Central memory CD8-positive, alpha-beta T cell (primary cell): ENCODE measurements at regions not wholly inside any gene's neighbourhood (a gene's known extent, or its start where the extent isn't known, plus 50 kb on each side); places are given as distances from the start of the nearest gene placed in this dataset.
"Not testable (repeated sequence)": the region's sequence is repeated elsewhere in the genome, so short reads cannot be mapped to it uniquely, and the experiment has no call there.

ENCODE experiments used
- ATAC-seq: fragments of 150-1000 bp; cut with Tn5 transposase; replicated peaks from 2 replicates; pipeline ENCODE4 v1.10.0; 2022; ENCODE audit warnings: mild to moderate bottlenecking, moderate FRiP score, moderate number of reproducible peaks; ENCODE audit not compliant: poor library complexity, severe bottlenecking; ENCODE audit errors: extremely low read depth
- DNase-seq, 2 donors: peaks; one replicate each; pipeline ENCODE4 v3.0.0; 2021; ENCODE audit warnings: low spot score in 2 of 2
- H3K27ac Mint-ChIP-seq: one replicate; pipeline ENCODE4 v1.8.0; 2022; ENCODE audit warnings: low read depth, mild to moderate bottlenecking, moderate library complexity, mixed read lengths
- H3K27me3 Mint-ChIP-seq: one replicate; pipeline ENCODE4 v1.8.0; 2022; ENCODE audit warnings: mixed read lengths
- H3K36me3 Mint-ChIP-seq: one replicate; pipeline ENCODE4 v1.8.0; 2022; ENCODE audit warnings: mild to moderate bottlenecking, moderate library complexity, mixed read lengths; ENCODE audit not compliant: insufficient read depth
- H3K4me1 Mint-ChIP-seq: one replicate; pipeline ENCODE4 v1.8.0; 2022; ENCODE audit warnings: mixed read lengths
- H3K4me3 Mint-ChIP-seq: one replicate; pipeline ENCODE4 v1.8.0; 2022; ENCODE audit warnings: mild to moderate bottlenecking, moderate library complexity, mixed read lengths
- H3K9me3 Mint-ChIP-seq: one replicate; pipeline ENCODE4 v1.8.0; 2022; ENCODE audit warnings: mixed read lengths

DNA sequence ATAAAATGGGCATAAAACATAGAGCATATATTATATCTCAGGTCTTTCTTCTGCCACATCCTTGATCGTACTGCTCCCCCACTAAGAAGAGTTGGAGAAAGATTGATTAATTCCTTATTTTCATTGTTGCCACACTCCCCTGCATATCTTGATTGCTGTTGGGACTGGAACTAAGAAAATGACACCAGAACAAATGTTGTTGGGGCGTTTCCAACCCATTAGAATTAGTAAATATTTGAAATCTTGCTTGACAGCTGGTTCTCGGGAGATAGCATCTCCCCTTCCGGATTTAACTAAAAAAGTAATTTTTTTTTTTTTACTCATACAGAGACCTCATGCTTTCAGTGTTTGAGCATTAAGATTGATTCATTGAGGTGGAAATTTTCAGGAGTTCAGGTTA is 493.0 kb upstream of the PLXNA2 start:
- H3K4me3 Mint-ChIP-seq, result no peak overlapping the region
- H3K9me3 Mint-ChIP-seq, result no peaks in the 10 kb centered on the region
- ATAC-seq (no peak), DNase-seq (no peak)
- H3K36me3 Mint-ChIP-seq, result no peaks in the 10 kb centered on the region
- H3K27me3 Mint-ChIP-seq, result peaks cover 10% of the 10 kb centered on the region
- no peaks in the 10 kb centered on the region for H3K4me1 Mint-ChIP-seq
- no peak overlapping the region for H3K27ac Mint-ChIP-seq

DNA sequence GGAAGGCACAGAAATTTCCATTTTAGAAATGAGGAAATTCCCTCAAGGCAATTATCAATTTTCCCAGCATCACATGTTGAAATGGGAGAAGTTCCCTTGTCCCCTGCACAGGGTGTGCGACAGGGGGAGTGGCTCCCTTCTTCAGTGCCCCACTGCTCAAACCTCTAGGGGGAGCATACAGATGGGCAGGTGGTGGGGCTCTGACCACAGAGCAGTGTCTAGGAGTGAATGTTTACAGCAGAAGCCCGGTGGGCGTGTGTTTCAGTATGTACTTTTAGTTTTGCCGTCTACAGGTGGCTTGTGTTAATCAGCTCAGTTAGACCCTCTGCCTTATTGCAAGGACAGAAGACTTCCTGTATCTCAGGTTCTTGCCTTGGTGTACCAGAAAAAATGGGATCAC is 493.7 kb upstream of the PLXNA2 start:
- Mint-ChIP-seq H3K4me3 (no peak overlapping the region), H3K36me3 (no peaks in the 10 kb centered on the region), H3K9me3 (no peaks in the 10 kb centered on the region), H3K27ac (no peak overlapping the region), H3K4me1 (no peaks in the 10 kb centered on the region), H3K27me3 (peaks cover 7% of the 10 kb centered on the region)
- ATAC-seq, result no peak
- no peak for DNase-seq

DNA sequence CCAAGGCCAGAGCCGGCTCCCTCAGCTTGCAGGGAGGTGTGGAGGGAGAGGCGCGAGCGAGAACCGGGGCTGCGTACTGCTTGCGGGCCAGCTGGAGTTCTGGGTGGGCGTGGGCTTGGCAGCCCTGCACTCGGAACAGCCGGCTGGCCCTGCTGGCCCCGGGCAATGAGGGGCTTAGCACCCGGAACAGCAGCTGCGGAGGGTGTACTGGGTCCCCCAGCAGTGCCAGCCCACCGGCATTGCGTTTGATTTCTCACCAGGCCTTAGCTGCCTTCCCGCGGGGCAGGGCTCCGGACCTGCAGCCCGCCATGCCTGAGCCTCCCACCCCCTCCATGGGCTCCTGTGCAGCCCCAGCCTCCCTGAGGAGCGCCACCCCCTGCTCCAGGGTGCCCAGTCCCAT is 495.5 kb upstream of the PLXNA2 start:
- not testable (repeated sequence) for H3K4me3 Mint-ChIP-seq, H3K27ac Mint-ChIP-seq, H3K36me3 Mint-ChIP-seq, ATAC-seq, DNase-seq, H3K27me3 Mint-ChIP-seq, H3K4me1 Mint-ChIP-seq, H3K9me3 Mint-ChIP-seq

DNA sequence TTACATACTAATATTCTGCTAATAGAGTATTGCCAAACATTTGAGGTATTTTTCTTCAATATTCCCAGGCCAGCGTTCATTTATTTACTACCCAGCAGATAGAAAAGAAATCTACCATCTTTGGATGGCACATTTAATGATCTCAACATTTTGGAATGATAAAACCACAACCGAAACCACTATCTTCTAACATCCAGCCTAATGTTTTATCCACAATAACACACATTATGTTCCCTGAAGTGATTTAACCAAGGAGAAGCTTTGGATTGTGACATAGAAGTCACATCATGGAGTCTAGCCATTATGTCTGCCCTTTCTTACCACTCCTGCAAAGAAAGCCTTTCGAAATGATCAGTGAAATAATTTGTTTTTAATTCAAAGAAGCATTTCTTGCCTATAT is 497.1 kb upstream of the PLXNA2 start:
- Mint-ChIP-seq H3K36me3 (no peaks in the 10 kb centered on the region), H3K4me1 (no peaks in the 10 kb centered on the region), H3K4me3 (no peak overlapping the region), H3K27me3 (no peaks in the 10 kb centered on the region), H3K9me3 (no peaks in the 10 kb centered on the region), H3K27ac (no peak overlapping the region)
- ATAC-seq (no peak), DNase-seq (no peak)

DNA sequence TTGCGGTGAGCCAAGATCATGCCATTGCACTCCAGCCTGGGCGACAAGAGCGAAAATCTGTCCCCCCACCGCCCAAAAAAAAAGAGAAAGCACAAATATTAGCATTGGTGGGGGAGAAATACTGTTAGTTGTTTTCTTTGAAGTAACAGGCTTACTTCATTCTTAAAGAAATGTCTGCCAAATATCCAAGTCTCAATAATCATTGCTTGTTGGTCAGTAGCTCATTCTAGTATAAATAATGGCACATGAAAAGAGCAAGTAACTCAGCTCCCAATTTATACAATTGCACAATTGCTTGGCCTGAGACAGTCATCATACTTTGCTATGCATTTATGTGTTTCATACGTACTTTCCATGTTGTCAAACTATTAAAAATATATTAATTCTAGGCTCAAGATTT is 499.2 kb upstream of the PLXNA2 start:
- Mint-ChIP-seq H3K27ac (no peak overlapping the region), H3K36me3 (no peaks in the 10 kb centered on the region), H3K27me3 (no peaks in the 10 kb centered on the region), H3K4me3 (no peak overlapping the region), H3K9me3 (no peaks in the 10 kb centered on the region), H3K4me1 (no peaks in the 10 kb centered on the region)
- no peak for ATAC-seq
- no peak for DNase-seq

DNA sequence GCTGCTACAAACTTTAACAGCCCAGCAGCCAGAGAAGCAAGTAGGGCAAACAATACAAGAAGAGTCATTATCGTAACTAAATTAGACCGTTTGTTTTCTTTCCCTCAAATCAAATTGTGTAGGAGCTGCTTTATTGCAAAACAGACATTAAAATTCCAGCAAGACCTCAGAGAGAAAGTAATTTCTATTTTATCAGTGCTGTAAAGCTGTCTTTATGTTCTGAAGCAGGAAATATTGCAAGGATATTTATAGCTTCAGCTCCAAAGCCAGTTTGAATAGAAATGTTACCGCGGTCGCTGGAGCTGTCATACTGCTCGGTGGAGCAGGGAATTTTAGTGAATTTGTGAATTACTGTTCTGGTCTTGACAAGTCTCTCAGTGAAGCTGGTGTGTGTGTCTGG is 503.8 kb upstream of the PLXNA2 start:
- H3K27ac Mint-ChIP-seq, result no peak overlapping the region
- no peaks in the 10 kb centered on the region for H3K36me3 Mint-ChIP-seq
- H3K27me3 Mint-ChIP-seq, result peaks cover 7% of the 10 kb centered on the region
- no peak for ATAC-seq
- no peaks in the 10 kb centered on the region for H3K4me1 Mint-ChIP-seq
- H3K9me3 Mint-ChIP-seq, result no peaks in the 10 kb centered on the region
- no peak for DNase-seq
- no peak overlapping the region for H3K4me3 Mint-ChIP-seq

DNA sequence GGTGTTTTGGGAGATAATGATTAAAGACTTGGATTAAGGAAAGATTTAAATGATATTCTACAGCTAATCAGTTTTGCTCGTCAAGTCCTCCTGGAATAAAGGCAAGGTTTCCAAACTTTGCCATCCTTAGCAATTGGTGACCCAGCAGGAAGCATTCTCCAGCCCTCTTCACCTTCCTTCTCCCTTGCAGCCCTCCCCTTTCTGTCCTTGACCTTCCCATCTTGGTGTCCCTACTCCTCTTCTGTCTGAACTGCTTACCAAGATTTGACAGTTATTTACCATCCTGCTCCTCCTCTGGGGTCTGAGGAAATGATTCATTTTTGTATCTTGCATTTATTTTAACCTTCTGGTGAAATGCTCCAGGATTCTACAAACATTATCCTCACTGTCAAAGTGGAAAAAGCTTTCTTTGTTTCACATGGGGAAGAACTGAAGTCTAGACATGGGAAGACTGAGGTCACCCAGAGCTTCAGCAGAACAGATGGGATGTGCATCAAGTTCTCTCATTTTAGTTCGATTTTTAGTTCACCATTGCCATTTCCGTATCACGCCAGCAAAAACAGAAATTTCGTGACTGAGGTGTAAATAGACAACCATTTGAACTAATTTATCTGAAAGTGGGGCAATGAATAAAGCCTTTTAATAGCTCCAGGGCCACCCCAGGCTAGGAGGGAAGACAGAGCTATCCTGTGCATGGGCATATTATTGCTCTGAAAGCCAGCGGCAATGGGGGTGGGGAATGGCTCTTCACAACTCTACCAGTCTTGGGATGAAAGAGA is 504.4 kb upstream of the PLXNA2 start:
- no peak overlapping the region for H3K4me3 Mint-ChIP-seq
- H3K27ac Mint-ChIP-seq, result no peak overlapping the region
- no peak for DNase-seq
- no peak for ATAC-seq
- H3K4me1 Mint-ChIP-seq, result no peaks in the 10 kb centered on the region
- no peaks in the 10 kb centered on the region for H3K9me3 Mint-ChIP-seq
- H3K27me3 Mint-ChIP-seq, result peaks cover 7% of the 10 kb centered on the region
- H3K36me3 Mint-ChIP-seq, result no peaks in the 10 kb centered on the region

DNA sequence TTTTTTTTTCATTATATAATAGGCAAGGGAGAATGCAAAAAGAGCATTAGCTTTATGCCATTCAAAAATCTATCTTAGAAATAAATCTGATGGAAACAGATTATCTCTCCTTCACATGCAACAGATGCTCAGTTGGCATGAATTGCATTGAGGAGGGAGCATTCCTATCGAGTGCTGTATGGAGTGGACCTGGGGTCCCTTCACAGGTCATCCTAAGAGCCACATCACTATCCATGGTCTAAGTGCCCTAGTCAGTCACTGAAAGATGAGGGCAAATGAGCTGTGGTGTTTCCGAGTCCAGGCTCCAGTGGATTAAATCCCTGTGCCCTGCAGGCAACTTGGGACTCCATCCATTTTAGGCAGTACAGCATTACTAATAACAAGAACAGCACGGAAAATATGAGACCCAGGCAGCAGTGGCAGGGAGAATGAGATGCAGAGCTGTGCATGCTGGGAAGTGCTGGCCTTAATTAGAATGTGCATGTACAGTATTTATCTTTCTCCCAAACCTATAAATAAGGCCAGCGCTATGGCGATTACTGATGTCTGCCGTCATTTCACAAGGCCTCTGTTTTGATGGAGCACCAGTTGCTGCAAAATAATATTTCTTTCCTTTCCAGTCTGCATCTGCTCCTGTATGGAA is 512.3 kb upstream of the PLXNA2 start:
- H3K4me1 Mint-ChIP-seq, result no peaks in the 10 kb centered on the region
- no peak for ATAC-seq
- no peak for DNase-seq
- peaks cover 11% of the 10 kb centered on the region for H3K27me3 Mint-ChIP-seq
- no peak overlapping the region for H3K4me3 Mint-ChIP-seq
- no peaks in the 10 kb centered on the region for H3K36me3 Mint-ChIP-seq
- H3K27ac Mint-ChIP-seq, result no peak overlapping the region
- H3K9me3 Mint-ChIP-seq, result no peaks in the 10 kb centered on the region

DNA sequence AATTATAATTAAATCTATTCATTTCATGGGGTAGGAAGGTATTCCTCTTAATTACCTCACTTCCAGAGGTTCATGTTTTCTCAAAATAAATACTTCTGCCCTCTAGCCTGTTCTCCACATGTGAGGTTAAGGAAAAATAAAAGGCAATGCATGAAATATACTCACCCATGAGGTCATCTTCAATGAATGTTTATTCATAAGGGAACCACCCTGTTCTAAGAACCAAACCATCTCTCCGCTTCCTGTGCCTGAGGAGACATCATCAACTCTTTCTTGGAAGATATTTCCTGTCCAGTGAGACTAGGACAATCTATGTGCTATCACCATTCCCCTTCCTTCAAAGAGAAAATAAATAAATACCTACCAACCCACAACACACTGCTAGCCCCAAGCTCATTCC is 513.7 kb upstream of the PLXNA2 start:
- no peak for ATAC-seq
- no peaks in the 10 kb centered on the region for H3K9me3 Mint-ChIP-seq
- no peak overlapping the region for H3K27ac Mint-ChIP-seq
- no peaks in the 10 kb centered on the region for H3K36me3 Mint-ChIP-seq
- H3K4me3 Mint-ChIP-seq, result no peak overlapping the region
- H3K4me1 Mint-ChIP-seq, result no peaks in the 10 kb centered on the region
- H3K27me3 Mint-ChIP-seq, result peaks cover 11% of the 10 kb centered on the region
- no peak for DNase-seq

DNA sequence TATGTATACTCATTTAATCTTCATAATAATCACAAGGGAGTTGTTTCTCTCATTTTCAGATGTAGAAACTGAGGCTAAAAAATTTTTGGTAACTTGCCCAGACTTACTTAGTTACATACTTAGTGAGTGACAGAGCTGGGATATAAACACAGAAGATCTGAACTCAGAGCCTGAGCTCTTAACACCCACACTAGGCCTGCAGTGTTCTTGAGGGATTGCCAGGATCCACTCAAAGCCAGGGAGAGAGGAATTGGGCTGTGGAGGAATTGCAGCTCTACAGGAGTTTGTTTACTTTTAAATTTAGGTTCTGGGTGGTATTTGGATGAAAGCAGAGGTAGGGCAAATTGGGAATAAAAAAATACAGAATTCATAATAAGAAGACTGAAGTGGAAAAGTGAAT is 515.1 kb upstream of the PLXNA2 start:
- Mint-ChIP-seq H3K4me3 (no peak overlapping the region), H3K27me3 (peaks cover 11% of the 10 kb centered on the region), H3K9me3 (no peaks in the 10 kb centered on the region)

DNA sequence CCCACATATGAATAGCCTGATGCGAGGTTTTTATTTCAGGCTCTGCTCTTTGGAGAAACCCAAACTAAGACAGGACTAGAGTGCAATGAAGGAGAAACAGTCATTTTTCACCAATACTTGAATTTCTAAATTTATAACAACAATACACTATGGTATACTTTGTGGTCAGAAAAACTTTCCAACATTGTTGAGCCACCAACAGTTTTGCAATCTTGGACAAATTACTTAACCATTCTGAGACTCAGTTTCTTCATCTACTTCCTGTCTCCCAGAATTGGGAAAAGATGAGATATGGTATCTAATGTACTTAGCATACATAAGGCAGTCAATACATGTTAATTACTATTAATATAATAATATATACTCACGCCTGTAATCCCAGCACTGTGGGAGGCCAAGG is 519.8 kb upstream of the PLXNA2 start:
- DNase-seq, result no peak
- ATAC-seq, result no peak
- peaks cover 8% of the 10 kb centered on the region for H3K27me3 Mint-ChIP-seq
- no peaks in the 10 kb centered on the region for H3K36me3 Mint-ChIP-seq
- no peaks in the 10 kb centered on the region for H3K9me3 Mint-ChIP-seq
- no peak overlapping the region for H3K4me3 Mint-ChIP-seq
- H3K4me1 Mint-ChIP-seq, result no peaks in the 10 kb centered on the region
- no peak overlapping the region for H3K27ac Mint-ChIP-seq

More for the DNA sequence above, 515.1 kb upstream of the PLXNA2 start:
- H3K27ac Mint-ChIP-seq, result no peak overlapping the region
- ATAC-seq (no peak), DNase-seq (no peak)
- H3K4me1 Mint-ChIP-seq, result no peaks in the 10 kb centered on the region
- no peaks in the 10 kb centered on the region for H3K36me3 Mint-ChIP-seq

DNA sequence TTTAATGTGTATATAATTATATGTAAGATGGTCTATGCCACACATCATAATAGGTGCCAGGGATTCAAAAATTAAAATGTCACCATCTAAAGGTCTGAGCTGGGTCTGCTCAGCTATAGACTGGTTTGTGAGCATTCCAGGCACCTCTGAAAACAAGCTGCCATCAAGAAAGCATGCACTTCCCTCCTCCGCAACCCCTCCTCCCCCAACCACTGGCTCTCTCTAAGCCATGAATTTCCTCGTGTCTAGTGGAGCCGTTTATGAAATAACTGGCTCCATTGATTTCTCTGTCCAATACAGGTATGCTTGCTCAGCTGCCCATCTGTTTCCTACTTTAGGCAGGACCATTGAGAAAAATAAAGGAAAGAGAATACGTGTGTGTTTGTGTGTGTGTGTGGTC is 522.6 kb upstream of the PLXNA2 start:
- Mint-ChIP-seq H3K27me3 (no peaks in the 10 kb centered on the region), H3K4me1 (no peaks in the 10 kb centered on the region), H3K27ac (no peak overlapping the region), H3K9me3 (no peaks in the 10 kb centered on the region), H3K36me3 (no peaks in the 10 kb centered on the region), H3K4me3 (no peak overlapping the region)
- no peak for DNase-seq
- ATAC-seq, result no peak

DNA sequence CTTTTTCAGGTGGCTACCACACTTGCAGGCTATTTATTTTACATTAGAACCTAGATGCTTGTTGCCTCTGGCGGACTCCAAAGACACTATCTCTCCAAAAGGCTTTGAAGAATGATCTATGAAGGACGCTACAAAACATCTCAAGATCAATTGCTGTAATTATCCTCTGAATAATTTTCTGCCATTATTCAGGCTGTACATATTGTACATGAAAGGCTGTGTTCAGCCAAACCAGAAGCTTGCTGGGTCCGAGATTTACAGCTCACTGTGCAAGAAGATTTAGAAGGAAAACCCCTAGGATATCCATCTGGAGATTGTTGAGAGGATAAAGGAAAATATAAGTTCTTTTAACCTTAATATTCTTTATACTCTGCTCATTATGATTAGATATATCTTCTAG is 523.6 kb upstream of the PLXNA2 start:
- Mint-ChIP-seq H3K27ac (no peak overlapping the region), H3K9me3 (no peaks in the 10 kb centered on the region), H3K4me1 (no peaks in the 10 kb centered on the region), H3K4me3 (no peak overlapping the region), H3K27me3 (no peaks in the 10 kb centered on the region), H3K36me3 (no peaks in the 10 kb centered on the region)
- DNase-seq (no peak), ATAC-seq (no peak)
